GM06990 (cell line): ENCODE measurements at regions not wholly inside any gene's neighbourhood (a gene's known extent, or its start where the extent isn't known, plus 50 kb on each side); places are given as distances from the start of the nearest gene placed in this dataset.

ENCODE experiments used
- DNase-seq: peaks from one replicate; pipeline ENCODE4 v3.0.0-alpha.2; 2011; ENCODE audit not compliant: insufficient read length; ENCODE audit errors: extremely low read depth
- H3K27me3 ChIP-seq: replicated peaks from 2 replicates; pipeline ENCODE4 v1.6.0; 2011; ENCODE audit warnings: low read length; ENCODE audit not compliant: control insufficient read depth, insufficient read depth
- H3K36me3 ChIP-seq: 2 replicates; pipeline ENCODE4 v1.5.1; 2011; ENCODE audit warnings: low read length; ENCODE audit not compliant: control insufficient read depth, insufficient read depth
- H3K4me3 ChIP-seq: replicated peaks from 2 replicates; pipeline ENCODE4 v1.5.1; 2011; ENCODE audit warnings: low read depth, mild to moderate bottlenecking, control low read depth, low read length
- TF ChIP-seq, protein P1 (sequence below): IDR thresholded peaks from 2 replicates; pipeline ENCODE4 v1.5.1; 2011; ENCODE audit warnings: low read length, control low read depth, mild to moderate bottlenecking, inconsistent platforms; ENCODE audit not compliant: insufficient read depth, poor library complexity, severe bottlenecking

DNA sequence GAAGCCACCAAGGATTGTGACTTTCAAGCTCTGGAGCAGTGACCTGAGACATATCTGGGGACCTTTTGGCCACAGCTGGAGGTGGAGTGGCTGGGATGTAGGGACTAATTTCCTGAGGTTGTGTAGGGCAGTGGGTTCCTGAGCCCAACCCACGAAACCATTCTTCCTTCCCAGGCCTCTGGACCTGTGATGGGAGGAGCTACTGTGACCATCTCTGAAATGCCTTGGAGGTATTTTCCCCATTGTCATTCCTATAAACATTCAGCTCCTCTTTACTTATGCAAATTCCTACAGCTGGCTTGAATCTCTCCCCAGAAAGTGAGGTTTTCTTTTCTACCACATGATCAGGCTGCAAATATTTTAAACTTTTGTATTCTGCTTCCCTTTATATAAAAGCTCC, 172.6 kb downstream of the TUSC1 start:
- no peak for DNase-seq
- Histone ChIP-seq H3K36me3 (no peaks in the 10 kb centered on the region), H3K4me3 (no peak overlapping the region), H3K27me3 (no peaks in the 10 kb centered on the region)
- TF ChIP-seq, protein P1, sequence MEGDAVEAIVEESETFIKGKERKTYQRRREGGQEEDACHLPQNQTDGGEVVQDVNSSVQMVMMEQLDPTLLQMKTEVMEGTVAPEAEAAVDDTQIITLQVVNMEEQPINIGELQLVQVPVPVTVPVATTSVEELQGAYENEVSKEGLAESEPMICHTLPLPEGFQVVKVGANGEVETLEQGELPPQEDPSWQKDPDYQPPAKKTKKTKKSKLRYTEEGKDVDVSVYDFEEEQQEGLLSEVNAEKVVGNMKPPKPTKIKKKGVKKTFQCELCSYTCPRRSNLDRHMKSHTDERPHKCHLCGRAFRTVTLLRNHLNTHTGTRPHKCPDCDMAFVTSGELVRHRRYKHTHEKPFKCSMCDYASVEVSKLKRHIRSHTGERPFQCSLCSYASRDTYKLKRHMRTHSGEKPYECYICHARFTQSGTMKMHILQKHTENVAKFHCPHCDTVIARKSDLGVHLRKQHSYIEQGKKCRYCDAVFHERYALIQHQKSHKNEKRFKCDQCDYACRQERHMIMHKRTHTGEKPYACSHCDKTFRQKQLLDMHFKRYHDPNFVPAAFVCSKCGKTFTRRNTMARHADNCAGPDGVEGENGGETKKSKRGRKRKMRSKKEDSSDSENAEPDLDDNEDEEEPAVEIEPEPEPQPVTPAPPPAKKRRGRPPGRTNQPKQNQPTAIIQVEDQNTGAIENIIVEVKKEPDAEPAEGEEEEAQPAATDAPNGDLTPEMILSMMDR: no peak

DNA sequence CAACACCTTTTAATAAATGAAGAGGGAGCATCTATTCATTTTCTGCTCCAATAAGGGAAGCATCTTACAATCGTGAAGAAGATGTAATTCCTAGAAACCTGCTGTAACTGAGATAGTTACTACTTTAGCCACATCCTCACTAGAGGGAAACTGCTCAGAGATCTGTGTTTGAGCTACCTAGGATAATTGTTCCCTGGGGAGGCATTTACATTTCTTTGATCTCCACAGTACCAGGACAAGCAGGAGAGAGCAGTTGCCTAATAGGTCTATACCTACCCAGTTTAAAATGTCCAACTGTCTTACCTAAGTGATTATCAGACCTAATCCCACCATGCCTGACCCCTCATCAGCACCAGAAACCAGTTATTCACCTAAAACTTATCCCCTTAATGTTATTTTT, 196.9 kb downstream of the TUSC1 start:
- no peaks in the 10 kb centered on the region for H3K27me3 ChIP-seq
- no peaks in the 10 kb centered on the region for H3K36me3 ChIP-seq
- DNase-seq: no peak
- H3K4me3 ChIP-seq: no peak overlapping the region
- TF ChIP-seq, protein P1: no peak

DNA sequence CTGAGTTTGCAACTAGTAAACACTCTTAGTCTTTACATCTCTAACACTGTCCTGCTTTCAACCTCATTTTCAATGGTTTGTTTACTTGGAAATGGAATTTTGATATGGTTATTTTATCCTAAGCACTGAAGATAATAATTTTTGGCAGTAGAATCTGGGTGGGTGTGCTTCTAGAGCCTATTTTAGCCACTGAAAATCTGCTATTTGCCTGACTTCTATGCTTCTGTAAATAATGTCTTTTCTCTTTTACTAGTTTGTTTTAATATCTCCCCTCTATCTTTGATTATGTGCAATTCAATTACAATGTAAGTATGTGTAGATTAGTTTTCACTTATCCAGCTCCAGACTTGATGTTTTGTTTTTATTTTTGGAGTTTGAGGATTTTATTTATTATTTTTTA, 197.5 kb downstream of the TUSC1 start:
- H3K36me3 ChIP-seq: no peaks in the 10 kb centered on the region
- H3K27me3 ChIP-seq: no peaks in the 10 kb centered on the region
- TF ChIP-seq, protein P1: no peak
- no peak for DNase-seq
- H3K4me3 ChIP-seq: no peak overlapping the region

DNA sequence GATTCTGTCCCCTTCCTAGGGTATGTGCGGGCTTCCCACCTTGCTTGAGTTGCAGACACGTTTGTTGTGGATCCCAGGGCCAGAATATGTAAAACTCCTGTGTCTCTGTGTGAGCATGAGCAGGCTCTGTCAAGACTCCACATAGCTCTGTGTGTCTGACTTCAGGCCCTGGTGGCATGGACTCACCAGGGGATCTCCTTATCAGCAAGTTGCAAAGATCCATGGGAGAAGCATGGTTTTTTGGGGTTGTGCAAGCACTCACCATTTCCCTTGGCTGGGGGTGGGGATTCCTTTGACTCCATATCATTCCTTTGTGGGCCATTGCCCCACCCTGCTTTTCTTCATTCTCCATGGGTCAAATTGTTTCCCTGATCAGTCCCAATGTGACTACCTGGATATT, 205.6 kb downstream of the TUSC1 start:
- H3K4me3 ChIP-seq: no peak overlapping the region
- H3K36me3 ChIP-seq: no peaks in the 10 kb centered on the region
- H3K27me3 ChIP-seq: no peaks in the 10 kb centered on the region
- TF ChIP-seq, protein P1: no peak
- DNase-seq: no peak

DNA sequence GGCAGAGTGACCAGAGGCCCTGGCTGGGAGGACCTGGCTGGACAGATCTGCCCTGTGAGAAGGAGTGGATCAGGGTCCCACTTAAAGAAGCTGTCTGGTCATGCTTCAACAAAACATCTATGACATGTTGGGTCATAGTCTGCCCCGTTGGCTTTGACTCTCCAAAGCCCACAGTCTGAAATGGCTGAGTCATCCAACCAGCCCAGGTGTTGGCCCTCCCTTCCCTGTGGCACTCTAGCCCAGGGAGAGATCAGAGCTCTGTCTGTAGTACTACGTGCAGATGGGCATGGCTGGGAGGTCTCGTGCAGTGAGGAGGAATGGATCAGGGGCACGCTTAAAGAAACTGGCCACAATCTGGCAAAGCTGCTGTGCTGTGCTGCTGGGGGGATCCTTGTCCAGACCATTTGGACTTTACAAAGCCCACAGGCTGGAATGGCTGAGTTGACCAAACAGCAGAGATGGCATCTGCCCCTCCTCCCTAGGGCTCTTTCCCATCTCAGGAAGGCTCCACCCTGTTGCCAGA, 206.1 kb downstream of the TUSC1 start:
- TF ChIP-seq, protein P1: no peak
- H3K27me3 ChIP-seq: no peaks in the 10 kb centered on the region
- no peak for DNase-seq
- H3K36me3 ChIP-seq: no peaks in the 10 kb centered on the region
- H3K4me3 ChIP-seq: no peak overlapping the region

DNA sequence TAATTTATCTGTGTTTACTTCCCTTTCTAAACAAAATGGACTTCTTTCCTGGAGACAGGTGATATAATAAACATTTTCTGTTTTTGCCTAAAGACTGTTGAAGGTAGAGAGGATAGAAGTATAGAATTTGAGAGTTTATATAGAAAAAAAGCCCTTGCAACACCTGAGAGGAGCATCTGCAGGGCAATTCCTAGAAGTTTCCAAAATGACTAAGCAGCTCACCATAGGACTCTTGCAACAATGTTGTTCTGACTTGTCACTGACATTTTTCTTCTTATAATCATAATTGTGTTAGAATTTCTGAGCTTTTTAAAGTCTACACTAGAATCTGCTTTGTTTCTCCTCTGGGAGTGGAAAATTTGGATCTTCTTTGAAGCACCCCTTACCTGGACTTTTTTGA, 216.8 kb downstream of the TUSC1 start:
- no peak overlapping the region for H3K4me3 ChIP-seq
- no peak for DNase-seq
- no peaks in the 10 kb centered on the region for H3K36me3 ChIP-seq
- TF ChIP-seq, protein P1: no peak
- no peaks in the 10 kb centered on the region for H3K27me3 ChIP-seq
